Activated CD8-positive, alpha-beta T cell treated with anti-CD3 and anti-CD28 coated beads, Interleukin-2, amount 10 ng/mL, durations not matched to agents 7 days and 5 days (primary cell): ENCODE measurements at regions not wholly inside any gene's neighbourhood (a gene's known extent, or its start where the extent isn't known, plus 50 kb on each side); places are given as distances from the start of the nearest gene placed in this dataset.

Experiments used
- ATAC-seq: fragments of 150-1000 bp; cut with Tn5 transposase; one replicate; pipeline ENCODE4 v1.10.0; 2021; ENCODE audit warnings: moderate library complexity
- CTCF ChIA-PET: fragments of 350-600 bp; sonication (Branson Sonifier 250); formaldehyde crosslinking; loops from one replicate; lab custom pipeline; 2021; ENCODE audit warnings: antibody characterized with exemption; lab: Charles Lee
- POLR2A ChIA-PET: fragments of 350-600 bp; sonication (Branson Sonifier 250); formaldehyde crosslinking; loops from one replicate; lab custom pipeline; 2021; ENCODE audit warnings: antibody characterized with exemption; lab: Charles Lee
- DNase-seq: peaks from one replicate; pipeline ENCODE4 v3.0.0-alpha.2; 2020
- H3K27ac Mint-ChIP-seq: one replicate; pipeline ENCODE4 v1.8.0; 2021; ENCODE audit warnings: mild to moderate bottlenecking, mixed read lengths
- H3K27me3 Mint-ChIP-seq: one replicate; pipeline ENCODE4 v1.8.0; 2021; ENCODE audit warnings: low read depth, mixed read lengths
- H3K36me3 Mint-ChIP-seq: one replicate; pipeline ENCODE4 v1.8.0; 2021; ENCODE audit warnings: low read depth, mixed read lengths
- H3K4me1 Mint-ChIP-seq: one replicate; pipeline ENCODE4 v1.8.0; 2021; ENCODE audit warnings: low read depth, mixed read lengths
- H3K4me3 Mint-ChIP-seq: one replicate; pipeline ENCODE4 v1.8.0; 2021; ENCODE audit warnings: mild to moderate bottlenecking, mixed read lengths
- H3K9me3 Mint-ChIP-seq: one replicate; pipeline ENCODE4 v1.8.0; 2022; ENCODE audit warnings: mixed read lengths; ENCODE audit not compliant: insufficient read depth

DNA sequence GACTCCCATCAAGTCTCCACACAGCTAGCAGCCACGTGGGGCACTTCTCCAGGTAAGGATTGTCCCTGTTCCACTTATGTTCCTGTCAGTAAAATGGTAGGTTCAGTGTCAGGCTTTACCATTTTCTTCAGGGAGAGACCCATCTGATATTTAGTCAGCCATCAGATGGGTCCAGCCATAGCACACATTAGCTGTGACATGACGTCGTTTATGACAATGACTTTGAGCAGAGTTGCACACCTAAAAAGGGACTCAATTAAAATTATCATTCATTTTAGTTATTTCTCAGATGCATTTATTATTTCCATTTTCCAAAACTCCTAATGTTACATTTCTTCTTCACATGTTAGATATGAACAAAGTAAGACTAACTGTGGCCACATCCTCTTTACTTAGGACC is 68.2 kb upstream of the SNRPN start:
- CTCF ChIA-PET, result no interaction called here
- no peaks in the 10 kb centered on the region for H3K36me3 Mint-ChIP-seq
- H3K9me3 Mint-ChIP-seq, result peaks cover 11% of the 10 kb centered on the region
- no peaks in the 10 kb centered on the region for H3K27me3 Mint-ChIP-seq
- DNase-seq, result no peak
- POLR2A ChIA-PET, result no interaction called here
- no peak overlapping the region for H3K27ac Mint-ChIP-seq
- ATAC-seq, result no peak
- no peaks in the 10 kb centered on the region for H3K4me1 Mint-ChIP-seq
- no peak overlapping the region for H3K4me3 Mint-ChIP-seq

DNA sequence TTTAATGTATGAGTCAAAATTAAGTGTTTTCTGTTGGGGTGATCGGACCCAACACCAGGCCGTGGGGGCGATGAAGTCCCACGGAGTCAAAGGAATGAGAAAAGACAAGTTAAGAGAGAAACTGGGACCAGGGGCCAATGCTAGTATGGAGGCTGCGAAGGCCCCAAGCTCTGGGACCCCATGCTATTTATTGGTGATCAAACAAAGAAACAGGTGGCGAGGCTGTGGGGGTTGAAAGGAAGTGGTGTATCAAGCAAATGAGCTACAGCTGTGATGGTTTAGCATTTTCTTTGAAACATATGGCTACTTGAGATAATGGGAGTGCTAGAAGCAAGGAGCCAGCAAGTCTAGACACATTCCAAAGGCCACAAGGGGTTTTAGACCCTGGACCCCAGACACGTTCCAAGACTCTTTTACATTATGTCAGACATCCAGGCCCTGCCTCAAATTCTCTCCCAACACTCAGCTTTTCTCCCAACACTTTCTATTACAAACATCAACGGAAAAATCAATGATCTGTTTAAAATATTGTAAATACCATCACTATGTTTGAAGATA is 56.0 kb upstream of the SNRPN start:
- peaks cover 36% of the 10 kb centered on the region for H3K9me3 Mint-ChIP-seq
- H3K27me3 Mint-ChIP-seq, result no peaks in the 10 kb centered on the region
- ATAC-seq (no peak), DNase-seq (no peak)
- H3K36me3 Mint-ChIP-seq, result no peaks in the 10 kb centered on the region
- POLR2A ChIA-PET, result no interaction called here
- CTCF ChIA-PET, result no interaction called here
- no peak overlapping the region for H3K27ac Mint-ChIP-seq
- no peak overlapping the region for H3K4me3 Mint-ChIP-seq
- no peaks in the 10 kb centered on the region for H3K4me1 Mint-ChIP-seq

GRCh38 chr15:24899367-24899766 is 55.4 kb upstream of the SNRPN start:
- Mint-ChIP-seq H3K4me3 (no peak overlapping the region), H3K36me3 (no peaks in the 10 kb centered on the region), H3K9me3 (peaks cover 37% of the 10 kb centered on the region), H3K27me3 (no peaks in the 10 kb centered on the region), H3K4me1 (no peaks in the 10 kb centered on the region), H3K27ac (no peak overlapping the region)
- DNase-seq (no peak), ATAC-seq (no peak)
- CTCF ChIA-PET, result no interaction called here
- POLR2A ChIA-PET, result no interaction called here

- Mint-ChIP-seq H3K27me3 (no peaks in the 10 kb centered on the region), H3K9me3 (peaks cover 37% of the 10 kb centered on the region), H3K27ac (no peak overlapping the region), H3K36me3 (no peaks in the 10 kb centered on the region), H3K4me3 (no peak overlapping the region), H3K4me1 (no peaks in the 10 kb centered on the region)
- ChIA-PET CTCF (no interaction called here), POLR2A (no interaction called here)
- no peak for DNase-seq
- no peak for ATAC-seq
These were observed 55.0 kb upstream of the SNRPN start for GRCh38 chr15:24899795-24900194.

- ChIA-PET POLR2A (no interaction called here), CTCF (no interaction called here)
- H3K36me3 Mint-ChIP-seq, result no peaks in the 10 kb centered on the region
- H3K27ac Mint-ChIP-seq, result no peak overlapping the region
- H3K4me1 Mint-ChIP-seq, result no peaks in the 10 kb centered on the region
- no peaks in the 10 kb centered on the region for H3K27me3 Mint-ChIP-seq
- ATAC-seq (no peak), DNase-seq (no peak)
- H3K4me3 Mint-ChIP-seq, result no peak overlapping the region
- peaks cover 38% of the 10 kb centered on the region for H3K9me3 Mint-ChIP-seq
These were observed 53.4 kb upstream of the SNRPN start for GRCh38 chr15:24901409-24901808.
